ENCODE measurements at regions not wholly inside any gene's neighbourhood (a gene's known extent, or its start where the extent isn't known, plus 50 kb on each side); places are given as distances from the start of the nearest gene placed in this dataset.

DNA sequence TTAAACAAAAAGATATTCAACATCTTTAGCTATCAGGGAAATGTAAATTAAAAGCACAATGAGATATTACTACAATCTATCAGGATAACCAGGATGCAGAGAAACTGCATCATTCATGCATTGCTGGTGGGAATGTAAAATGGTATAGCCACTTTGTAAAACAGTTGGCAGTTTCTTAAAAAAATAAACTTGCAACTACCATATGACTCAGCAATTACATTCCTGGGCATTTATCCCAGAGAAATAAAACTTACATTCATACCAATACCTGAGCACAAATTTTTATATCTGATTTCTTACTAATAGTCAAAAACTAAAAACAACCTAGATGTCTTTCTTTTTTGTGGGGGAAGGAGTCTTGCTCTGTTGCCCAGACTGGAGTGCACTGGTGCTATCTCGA lies 190.3 kb upstream of the TAB2 start:
- Mint-ChIP-seq H3K36me3 (ENCODE audit: insufficient read depth) (no peaks in the 10 kb centered on the region), H3K27ac (peak overlapping the region in 1 of 2 donors; percentile 4), H3K4me1 (ENCODE audit: low read depth in 2 of 2) (peaks cover 10 to 22% of the 10 kb centered on the region in 2 donors), H3K9me3 (no peaks in the 10 kb centered on the region), H3K27me3 (no peaks in the 10 kb centered on the region), H3K4me3 (no peak overlapping the region)
- DNase-seq (no peak), ATAC-seq (replicated peaks) (no peak)

DNA sequence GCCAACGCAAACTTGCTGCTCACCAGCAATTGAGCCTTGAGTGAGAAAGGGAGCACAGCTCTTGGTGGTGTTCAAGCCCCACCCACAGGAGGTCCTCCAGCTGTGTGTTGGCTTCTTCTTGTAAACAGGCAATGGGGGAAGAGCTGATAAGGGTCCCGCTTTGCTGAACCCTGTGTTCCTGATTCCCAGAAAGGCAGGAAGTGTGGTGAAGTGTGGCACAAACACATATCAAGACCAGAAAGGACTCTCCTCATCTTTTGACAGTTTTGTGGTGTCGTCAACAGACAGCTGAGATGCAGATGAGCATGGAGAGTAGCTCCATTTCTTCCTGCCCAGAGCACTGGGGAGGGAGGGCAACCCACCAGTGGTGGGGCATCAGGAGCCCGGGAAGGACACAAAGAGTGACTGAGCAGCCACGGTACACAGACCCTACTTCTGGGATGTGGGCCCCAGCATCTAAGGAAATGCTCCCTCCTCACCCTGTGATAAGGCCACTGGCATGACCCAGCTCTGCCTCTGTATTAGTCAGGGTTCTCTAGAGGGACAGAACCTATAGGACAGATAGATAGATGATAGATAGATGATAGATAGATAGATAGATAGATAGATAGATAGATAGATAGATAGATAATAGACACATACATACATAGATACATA lies 188.9 kb upstream of the TAB2 start:
- peak; percentile 57 for ATAC-seq (replicated peaks)
- no peaks in the 10 kb centered on the region for H3K9me3 Mint-ChIP-seq
- DNase-seq: no peak
- peaks cover 13 to 29% of the 10 kb centered on the region in 2 donors for H3K4me1 Mint-ChIP-seq (ENCODE audit: low read depth in 2 of 2)
- H3K27ac Mint-ChIP-seq: peak overlapping the region; percentile 66 to 89
- H3K27me3 Mint-ChIP-seq: no peaks in the 10 kb centered on the region
- peak overlapping the region in 1 of 2 donors; percentile 6 for H3K4me3 Mint-ChIP-seq
- H3K36me3 Mint-ChIP-seq (ENCODE audit: insufficient read depth): no peaks in the 10 kb centered on the region

DNA sequence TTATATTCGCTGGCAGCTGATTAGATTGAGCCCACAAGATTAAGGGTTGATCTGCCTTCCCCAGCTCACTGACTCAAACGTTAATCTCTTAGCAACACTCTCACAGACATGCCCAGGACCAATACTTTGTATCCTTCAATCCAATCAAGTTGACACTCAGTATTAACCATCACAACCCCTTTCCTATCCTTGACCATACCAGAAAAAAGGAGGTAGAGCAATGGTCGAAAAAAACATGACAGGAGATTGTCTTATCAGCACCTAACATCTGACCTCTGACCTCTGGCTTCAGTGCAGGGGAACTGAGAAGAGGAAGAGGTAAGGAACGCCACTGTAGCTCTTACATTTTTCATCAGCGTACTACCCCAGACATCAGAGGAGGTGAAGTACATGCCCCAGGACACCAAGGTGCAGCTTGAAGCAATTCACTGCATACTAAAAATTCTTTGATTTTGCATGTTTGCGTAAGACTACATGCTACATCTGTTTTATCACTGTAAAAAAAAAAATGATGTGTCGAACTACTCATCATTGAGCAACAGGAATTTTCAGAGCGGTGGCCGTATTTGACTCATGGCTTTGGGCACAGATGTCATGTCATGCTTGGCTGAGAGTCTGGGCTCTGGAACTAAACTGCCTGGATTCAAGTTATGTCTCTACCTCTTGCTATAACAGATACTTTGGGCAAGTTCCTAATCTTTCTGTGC lies 188.0 kb upstream of the TAB2 start:
- H3K27me3 Mint-ChIP-seq: no peaks in the 10 kb centered on the region
- no peak for DNase-seq
- peaks cover 13 to 29% of the 10 kb centered on the region in 2 donors for H3K4me1 Mint-ChIP-seq (ENCODE audit: low read depth in 2 of 2)
- no peak overlapping the region for H3K27ac Mint-ChIP-seq
- H3K4me3 Mint-ChIP-seq: no peak overlapping the region
- ATAC-seq (replicated peaks): no peak
- H3K9me3 Mint-ChIP-seq: no peaks in the 10 kb centered on the region
- H3K36me3 Mint-ChIP-seq (ENCODE audit: insufficient read depth): no peaks in the 10 kb centered on the region

DNA sequence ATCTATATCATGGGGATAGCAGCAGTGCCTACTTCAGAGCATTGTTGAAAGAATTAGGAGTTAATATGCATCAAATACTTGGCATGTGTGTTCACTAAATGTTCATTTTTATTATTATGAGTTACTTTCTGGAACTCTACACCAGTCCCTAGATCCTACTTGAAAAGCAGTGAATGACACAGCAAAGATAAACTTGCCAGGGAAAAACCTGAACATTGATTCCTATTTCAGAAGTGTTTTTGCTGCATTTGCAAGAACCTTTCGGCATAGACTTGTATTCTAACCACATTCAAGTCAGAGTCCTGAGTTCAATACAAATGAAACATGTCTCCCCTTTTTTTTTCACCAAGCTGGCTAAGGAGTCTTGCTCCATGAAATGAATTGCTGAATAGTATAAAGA lies 187.4 kb upstream of the TAB2 start:
- no peaks in the 10 kb centered on the region for H3K9me3 Mint-ChIP-seq
- no peak overlapping the region for H3K27ac Mint-ChIP-seq
- peaks cover 13 to 29% of the 10 kb centered on the region in 2 donors for H3K4me1 Mint-ChIP-seq (ENCODE audit: low read depth in 2 of 2)
- no peak for ATAC-seq (replicated peaks)
- H3K4me3 Mint-ChIP-seq: no peak overlapping the region
- no peaks in the 10 kb centered on the region for H3K36me3 Mint-ChIP-seq (ENCODE audit: insufficient read depth)
- DNase-seq: no peak
- no peaks in the 10 kb centered on the region for H3K27me3 Mint-ChIP-seq

DNA sequence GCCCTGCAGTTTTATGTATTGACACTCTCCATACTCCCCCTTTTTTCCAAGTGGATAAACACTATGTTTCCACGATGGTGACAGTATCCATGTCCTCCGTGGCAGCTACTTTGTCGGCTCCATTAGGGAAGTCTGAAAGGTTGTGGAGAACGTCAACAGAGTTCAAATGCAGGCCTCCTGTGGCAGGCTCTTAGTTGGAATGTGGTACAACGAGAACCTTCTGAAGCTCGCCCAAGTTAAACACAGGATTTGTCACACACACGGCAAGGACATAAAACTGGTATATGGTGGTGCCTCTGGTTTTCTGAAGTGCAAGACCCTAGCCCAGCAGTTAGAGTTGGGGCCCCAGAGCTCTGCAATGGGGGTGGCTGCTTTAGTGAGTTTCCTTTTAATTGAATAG lies 187.0 kb upstream of the TAB2 start:
- Mint-ChIP-seq H3K9me3 (no peaks in the 10 kb centered on the region), H3K27me3 (no peaks in the 10 kb centered on the region), H3K36me3 (ENCODE audit: insufficient read depth) (no peaks in the 10 kb centered on the region), H3K27ac (no peak overlapping the region), H3K4me3 (no peak overlapping the region), H3K4me1 (ENCODE audit: low read depth in 2 of 2) (peaks cover 13 to 29% of the 10 kb centered on the region in 2 donors)
- ATAC-seq (replicated peaks) (no peak), DNase-seq (no peak)

DNA sequence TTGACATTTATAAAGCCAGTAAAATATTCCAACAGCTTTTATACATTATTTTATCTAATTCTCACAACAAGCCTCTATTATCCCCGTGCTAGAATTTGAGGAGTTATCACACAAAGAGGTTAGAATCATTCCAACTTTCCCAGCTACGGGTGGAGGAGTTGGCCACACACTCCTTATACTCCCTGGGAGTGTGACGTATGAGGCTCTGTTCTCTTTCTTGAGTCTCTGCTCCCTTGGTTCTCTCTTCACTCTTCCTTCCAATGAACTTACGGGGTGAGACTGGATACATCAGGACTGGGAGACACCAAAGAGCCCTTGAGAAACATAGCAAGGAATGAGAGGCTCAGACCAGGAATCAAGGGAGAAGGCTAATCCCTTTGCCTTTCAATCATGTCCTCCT lies 185.6 kb upstream of the TAB2 start:
- peaks cover 13 to 29% of the 10 kb centered on the region in 2 donors for H3K4me1 Mint-ChIP-seq (ENCODE audit: low read depth in 2 of 2)
- peak overlapping the region in 1 of 2 donors; percentile 40 for H3K4me3 Mint-ChIP-seq
- ATAC-seq (replicated peaks) (no peak), DNase-seq (no peak)
- H3K36me3 Mint-ChIP-seq (ENCODE audit: insufficient read depth): no peaks in the 10 kb centered on the region
- peak overlapping the region in 1 of 2 donors; percentile 3 for H3K27ac Mint-ChIP-seq
- no peaks in the 10 kb centered on the region for H3K9me3 Mint-ChIP-seq
- H3K27me3 Mint-ChIP-seq: no peaks in the 10 kb centered on the region

DNA sequence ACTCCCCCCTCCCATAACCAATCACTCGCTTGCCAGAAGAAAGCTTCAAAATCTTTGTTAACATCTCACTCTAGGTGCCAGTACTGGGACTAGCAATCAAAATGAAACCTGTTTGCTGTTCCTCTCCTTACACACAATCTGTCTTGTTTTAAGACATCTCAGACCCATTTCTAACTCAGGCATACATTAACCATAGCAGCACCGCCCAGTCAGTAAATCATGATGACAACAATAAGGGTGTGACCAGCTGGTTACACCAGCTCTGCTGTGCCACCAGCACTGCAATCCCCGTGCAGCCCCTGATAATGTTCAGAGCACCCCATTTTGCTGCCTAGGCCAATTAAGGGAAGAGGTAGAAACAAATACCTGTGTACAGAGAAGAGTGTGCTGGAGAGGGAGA lies 185.2 kb upstream of the TAB2 start:
- Mint-ChIP-seq H3K27me3 (no peaks in the 10 kb centered on the region), H3K36me3 (ENCODE audit: insufficient read depth) (no peaks in the 10 kb centered on the region), H3K27ac (peak overlapping the region in 1 of 2 donors; percentile 3), H3K4me1 (ENCODE audit: low read depth in 2 of 2) (peaks cover 13 to 29% of the 10 kb centered on the region in 2 donors), H3K9me3 (no peaks in the 10 kb centered on the region), H3K4me3 (peak overlapping the region in 1 of 2 donors; percentile 40)
- ATAC-seq (replicated peaks) (no peak), DNase-seq (no peak)

DNA sequence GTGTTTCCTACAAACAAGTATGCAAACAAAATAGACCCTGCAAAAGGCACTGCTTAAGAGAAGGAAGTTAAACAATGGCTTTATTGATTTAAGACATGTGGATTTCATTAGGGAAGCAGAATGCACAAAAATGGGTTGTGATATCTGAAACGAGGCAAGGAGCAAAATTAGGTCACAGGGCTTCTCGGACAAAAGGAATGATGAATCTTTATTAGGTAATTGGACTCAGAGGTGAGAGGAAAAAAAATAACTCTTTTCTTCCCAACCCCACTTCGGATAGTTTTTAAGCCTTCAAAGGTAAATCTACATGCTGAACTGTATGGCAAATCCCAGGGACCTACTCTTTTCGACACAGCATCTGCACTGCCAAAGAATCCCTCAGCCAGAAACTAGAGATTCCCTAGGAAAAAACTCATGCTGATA lies 183.0 kb upstream of the TAB2 start:
- Mint-ChIP-seq H3K27ac (no peak overlapping the region), H3K9me3 (no peaks in the 10 kb centered on the region), H3K4me3 (no peak overlapping the region), H3K36me3 (ENCODE audit: insufficient read depth) (no peaks in the 10 kb centered on the region), H3K27me3 (no peaks in the 10 kb centered on the region), H3K4me1 (ENCODE audit: low read depth in 2 of 2) (peaks cover 7 to 17% of the 10 kb centered on the region in 2 donors)
- DNase-seq: no peak
- ATAC-seq (replicated peaks): no peak

DNA sequence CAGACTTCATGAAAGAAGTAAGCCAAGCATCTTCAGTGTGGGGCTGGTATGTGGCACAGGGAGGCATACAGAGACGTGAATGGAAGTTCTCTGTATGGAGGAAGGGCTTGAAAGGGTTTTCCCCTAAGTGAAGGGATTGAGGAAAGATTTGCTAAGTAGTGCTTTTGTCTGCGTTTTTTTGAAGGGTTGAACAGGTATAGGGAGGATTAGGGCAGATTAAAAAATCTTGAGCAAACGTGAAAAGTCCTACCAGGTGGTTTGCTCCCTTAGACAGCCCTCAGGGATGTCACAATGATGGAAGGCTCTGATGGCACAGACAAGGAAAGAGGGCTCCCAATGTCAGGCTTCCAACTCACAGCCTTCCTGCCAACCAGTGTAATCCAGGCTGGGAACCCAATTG lies 181.7 kb upstream of the TAB2 start:
- H3K27ac Mint-ChIP-seq: no peak overlapping the region
- ATAC-seq (replicated peaks) (no peak), DNase-seq (no peak)
- no peaks in the 10 kb centered on the region for H3K27me3 Mint-ChIP-seq
- peaks cover 3% of the 10 kb centered on the region for H3K36me3 Mint-ChIP-seq (ENCODE audit: insufficient read depth)
- H3K4me3 Mint-ChIP-seq: no peak overlapping the region
- peaks cover 17 to 29% of the 10 kb centered on the region in 2 donors for H3K4me1 Mint-ChIP-seq (ENCODE audit: low read depth in 2 of 2)
- no peaks in the 10 kb centered on the region for H3K9me3 Mint-ChIP-seq

DNA sequence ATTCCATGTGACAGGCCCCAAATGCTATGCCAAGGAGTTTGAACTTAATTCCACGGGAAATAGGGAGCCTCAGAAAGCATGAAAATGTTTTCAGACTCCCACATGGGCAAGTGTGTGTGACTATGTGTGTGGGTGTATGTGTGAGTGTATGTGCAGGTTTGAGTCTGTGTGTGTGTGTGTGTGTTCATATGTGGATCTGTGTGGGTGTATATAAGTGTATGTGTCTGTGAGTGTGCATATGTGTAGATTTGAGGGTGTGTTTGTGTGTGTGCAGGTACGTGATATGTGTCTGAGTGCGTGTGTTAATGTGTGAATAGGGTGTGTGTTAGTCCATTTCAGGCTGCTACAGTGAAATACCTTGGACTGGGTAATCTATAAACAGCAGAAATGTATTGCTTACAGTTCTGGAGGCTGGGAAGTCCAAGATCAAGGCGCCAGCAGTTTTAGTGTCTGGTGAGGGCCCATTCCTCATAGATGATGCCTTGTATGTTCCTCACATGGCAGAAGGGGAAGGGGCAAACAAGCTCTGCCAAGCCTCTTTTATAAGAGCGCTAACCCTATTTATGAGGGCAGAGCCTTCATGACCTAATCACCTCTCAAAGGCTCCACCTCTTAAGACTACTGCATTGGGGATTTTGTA lies 181.1 kb upstream of the TAB2 start:
- no peak for ATAC-seq (replicated peaks)
- H3K4me3 Mint-ChIP-seq: no peak overlapping the region

DNA sequence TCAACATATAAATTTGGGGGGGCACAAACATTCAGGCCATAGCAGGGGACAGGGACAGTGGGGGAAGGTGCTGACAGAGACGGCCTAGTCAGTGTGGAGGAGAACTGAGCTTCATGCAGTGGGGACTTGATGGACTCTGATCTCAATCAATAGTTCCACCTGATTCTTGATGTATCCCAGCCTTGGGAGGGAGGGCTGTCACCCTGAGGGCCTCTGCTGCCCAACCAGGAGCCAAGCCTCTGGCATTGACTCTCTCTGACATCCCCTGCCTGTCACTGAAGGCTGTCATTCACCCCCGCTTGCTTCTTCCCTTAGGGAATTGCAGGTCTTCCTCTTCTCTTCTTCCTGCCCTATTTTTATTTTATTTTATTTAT lies 180.6 kb upstream of the TAB2 start:
- peaks cover 17 to 32% of the 10 kb centered on the region in 2 donors for H3K4me1 Mint-ChIP-seq (ENCODE audit: low read depth in 2 of 2)
- H3K27ac Mint-ChIP-seq: no peak overlapping the region
- DNase-seq: no peak
- H3K27me3 Mint-ChIP-seq: no peaks in the 10 kb centered on the region
- H3K9me3 Mint-ChIP-seq: no peaks in the 10 kb centered on the region
- peaks cover 3% of the 10 kb centered on the region for H3K36me3 Mint-ChIP-seq (ENCODE audit: insufficient read depth)
- H3K4me3 Mint-ChIP-seq: no peak overlapping the region
- ATAC-seq (replicated peaks): no peak

More for the DNA sequence above, 181.1 kb upstream of the TAB2 start:
- no peaks in the 10 kb centered on the region for H3K9me3 Mint-ChIP-seq
- no peak for DNase-seq
- no peaks in the 10 kb centered on the region for H3K27me3 Mint-ChIP-seq
- peaks cover 3% of the 10 kb centered on the region for H3K36me3 Mint-ChIP-seq (ENCODE audit: insufficient read depth)
- no peak overlapping the region for H3K27ac Mint-ChIP-seq
- H3K4me1 Mint-ChIP-seq (ENCODE audit: low read depth in 2 of 2): peaks cover 17 to 31% of the 10 kb centered on the region in 2 donors

DNA sequence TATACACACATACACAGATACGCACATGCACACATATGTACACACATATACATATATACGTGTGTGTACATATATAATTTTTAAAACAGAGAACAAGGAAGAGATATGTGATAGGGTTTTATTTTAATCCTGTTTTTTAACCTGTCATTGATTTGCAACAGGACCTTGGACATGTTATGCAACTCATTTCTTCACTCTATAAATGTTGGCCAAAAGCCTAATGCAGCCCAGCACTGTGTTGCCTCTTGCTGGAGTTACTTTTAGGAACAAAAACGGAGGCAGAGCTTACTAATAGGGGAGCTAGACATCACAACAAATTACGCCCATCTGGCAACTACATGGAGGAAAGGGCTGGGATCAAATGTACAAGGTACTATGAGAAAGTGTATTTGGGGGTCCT lies 179.9 kb upstream of the TAB2 start:
- no peak for DNase-seq
- peaks cover 14 to 27% of the 10 kb centered on the region in 2 donors for H3K4me1 Mint-ChIP-seq (ENCODE audit: low read depth in 2 of 2)
- no peaks in the 10 kb centered on the region for H3K27me3 Mint-ChIP-seq

DNA sequence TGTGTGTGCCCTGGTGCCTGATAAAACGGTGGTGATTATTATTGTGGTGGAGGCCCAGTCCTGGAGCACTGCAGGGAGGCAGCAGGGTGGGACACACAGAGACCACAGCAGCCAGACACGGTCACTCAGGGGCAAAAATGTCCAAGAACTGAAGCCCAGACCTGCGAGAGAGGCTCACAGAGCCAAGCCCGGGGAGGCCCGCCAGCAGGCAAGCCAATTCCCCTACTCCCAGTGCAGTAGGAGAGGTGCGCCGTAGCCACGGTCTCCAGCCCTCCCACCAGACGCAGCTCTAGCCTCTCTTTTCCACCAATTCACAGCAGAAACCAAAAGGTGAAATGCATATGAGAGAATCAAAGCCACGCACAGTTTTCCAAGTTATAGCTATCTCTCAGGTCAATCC lies 179.4 kb upstream of the TAB2 start:
- Mint-ChIP-seq H3K27me3 (no peaks in the 10 kb centered on the region), H3K9me3 (no peaks in the 10 kb centered on the region), H3K36me3 (ENCODE audit: insufficient read depth) (peaks cover 3% of the 10 kb centered on the region), H3K4me3 (no peak overlapping the region), H3K27ac (peak overlapping the region; percentile 54 to 98), H3K4me1 (ENCODE audit: low read depth in 2 of 2) (peaks cover 14 to 24% of the 10 kb centered on the region in 2 donors)
- ATAC-seq (replicated peaks) (no peak), DNase-seq (no peak)

More for the DNA sequence above, 179.9 kb upstream of the TAB2 start:
- Mint-ChIP-seq H3K36me3 (ENCODE audit: insufficient read depth) (peaks cover 3% of the 10 kb centered on the region), H3K4me3 (no peak overlapping the region), H3K9me3 (no peaks in the 10 kb centered on the region), H3K27ac (peak overlapping the region in 1 of 2 donors; percentile 49)
- no peak for ATAC-seq (replicated peaks)

All from effector memory CD8-positive, alpha-beta T cell (primary cell).